ENCODE measurements at regions not wholly inside any gene's neighbourhood (a gene's known extent, or its start where the extent isn't known, plus 50 kb on each side); places are given as distances from the start of the nearest gene placed in this dataset.

GRCh38 chr7:83861-84632 lies 108.3 kb upstream of the FAM20C start:
- ChIA-PET CTCF (no interaction called here), POLR2A (no interaction called here)
- Mint-ChIP-seq H3K4me3 (no peak overlapping the region), H3K4me1 (no peaks in the 10 kb centered on the region), H3K27ac (no peak overlapping the region), H3K27me3 (no peaks in the 10 kb centered on the region), H3K9me3 (ENCODE audit: low read depth) (no peaks in the 10 kb centered on the region), H3K36me3 (ENCODE audit: low read depth) (no peaks in the 10 kb centered on the region)
- ATAC-seq (no peak), DNase-seq (no peak)
- intact Hi-C loops (cut with DNase I, micrococcal nuclease), result no loop called here

GRCh38 chr7:84633-85020 lies 107.7 kb upstream of the FAM20C start:
- intact Hi-C loops (cut with DNase I, micrococcal nuclease), result no loop called here
- DNase-seq (no peak), ATAC-seq (no peak)
- ChIA-PET CTCF (no interaction called here), POLR2A (no interaction called here)
- no peaks in the 10 kb centered on the region for H3K27me3 Mint-ChIP-seq
- H3K9me3 Mint-ChIP-seq (ENCODE audit: low read depth), result no peaks in the 10 kb centered on the region
- no peaks in the 10 kb centered on the region for H3K36me3 Mint-ChIP-seq (ENCODE audit: low read depth)
- H3K4me1 Mint-ChIP-seq, result no peaks in the 10 kb centered on the region
- no peak overlapping the region for H3K27ac Mint-ChIP-seq
- no peak overlapping the region for H3K4me3 Mint-ChIP-seq

GRCh38 chr7:85074-85882 lies 107.1 kb upstream of the FAM20C start:
- ChIA-PET POLR2A (no interaction called here), CTCF (no interaction called here)
- Mint-ChIP-seq H3K27me3 (no peaks in the 10 kb centered on the region), H3K36me3 (ENCODE audit: low read depth) (no peaks in the 10 kb centered on the region), H3K27ac (no peak overlapping the region), H3K4me1 (no peaks in the 10 kb centered on the region), H3K9me3 (ENCODE audit: low read depth) (no peaks in the 10 kb centered on the region), H3K4me3 (no peak overlapping the region)
- intact Hi-C loops (cut with DNase I, micrococcal nuclease), result no loop called here
- ATAC-seq (no peak), DNase-seq (no peak)

- H3K4me1 Mint-ChIP-seq, result peaks cover 2% of the 10 kb centered on the region
- H3K27me3 Mint-ChIP-seq, result no peaks in the 10 kb centered on the region
- H3K9me3 Mint-ChIP-seq (ENCODE audit: low read depth), result no peaks in the 10 kb centered on the region
- intact Hi-C loops (cut with DNase I, micrococcal nuclease), result no loop called here
- no peaks in the 10 kb centered on the region for H3K36me3 Mint-ChIP-seq (ENCODE audit: low read depth)
- ChIA-PET POLR2A (interaction anchor here (0.6 kb wide), 1 partner anchor 1286 kb away, joined by 3 read pairs; no protein-coding TSS in a partner anchor), CTCF (no interaction called here)
- ATAC-seq (no peak), DNase-seq (no peak)
- no peak overlapping the region for H3K27ac Mint-ChIP-seq
- no peak overlapping the region for H3K4me3 Mint-ChIP-seq
Observed at GRCh38 chr7:85883-86515, 106.4 kb upstream of the FAM20C start.

- Mint-ChIP-seq H3K27ac (no peak overlapping the region), H3K9me3 (ENCODE audit: low read depth) (no peaks in the 10 kb centered on the region), H3K27me3 (no peaks in the 10 kb centered on the region), H3K36me3 (ENCODE audit: low read depth) (no peaks in the 10 kb centered on the region), H3K4me3 (no peak overlapping the region), H3K4me1 (peaks cover 2% of the 10 kb centered on the region)
- ChIA-PET CTCF (no interaction called here), POLR2A (interaction anchor here (0.6 kb wide), 1 partner anchor 1285 kb away, joined by 3 read pairs; no protein-coding TSS in a partner anchor)
- ATAC-seq (no peak), DNase-seq (no peak)
- intact Hi-C loops (cut with DNase I, micrococcal nuclease), result no loop called here
Observed at GRCh38 chr7:86629-87028, 105.7 kb upstream of the FAM20C start.

- no peak overlapping the region for H3K4me3 Mint-ChIP-seq
- POLR2A ChIA-PET, result interaction anchor here (0.6 kb wide), 1 partner anchor 1285 kb away, joined by 3 read pairs; no protein-coding TSS in a partner anchor
Observed at GRCh38 chr7:87047-87446, 105.3 kb upstream of the FAM20C start.

GRCh38 chr7:87671-88070 lies 104.7 kb upstream of the FAM20C start:
- POLR2A ChIA-PET, result no interaction called here
- no peak for DNase-seq
- Mint-ChIP-seq H3K4me1 (peaks cover 2% of the 10 kb centered on the region), H3K4me3 (no peak overlapping the region), H3K36me3 (ENCODE audit: low read depth) (no peaks in the 10 kb centered on the region), H3K27me3 (no peaks in the 10 kb centered on the region), H3K27ac (no peak overlapping the region), H3K9me3 (ENCODE audit: low read depth) (no peaks in the 10 kb centered on the region)
- intact Hi-C loops (cut with DNase I, micrococcal nuclease), result no loop called here
- no peak for ATAC-seq
- CTCF ChIA-PET, result no interaction called here

More at GRCh38 chr7:87047-87446, 105.3 kb upstream of the FAM20C start:
- Mint-ChIP-seq H3K36me3 (ENCODE audit: low read depth) (no peaks in the 10 kb centered on the region), H3K4me1 (peaks cover 2% of the 10 kb centered on the region), H3K27ac (no peak overlapping the region), H3K9me3 (ENCODE audit: low read depth) (no peaks in the 10 kb centered on the region), H3K27me3 (no peaks in the 10 kb centered on the region)
- intact Hi-C loops (cut with DNase I, micrococcal nuclease), result no loop called here
- CTCF ChIA-PET, result no interaction called here
- no peak for DNase-seq
- no peak for ATAC-seq

GRCh38 chr7:88095-88926 lies 104.1 kb upstream of the FAM20C start:
- ChIA-PET POLR2A (no interaction called here), CTCF (no interaction called here)
- no peak overlapping the region for H3K27ac Mint-ChIP-seq
- H3K36me3 Mint-ChIP-seq (ENCODE audit: low read depth), result no peaks in the 10 kb centered on the region
- peaks cover 2% of the 10 kb centered on the region for H3K4me1 Mint-ChIP-seq
- no peaks in the 10 kb centered on the region for H3K27me3 Mint-ChIP-seq
- H3K9me3 Mint-ChIP-seq (ENCODE audit: low read depth), result no peaks in the 10 kb centered on the region
- H3K4me3 Mint-ChIP-seq, result no peak overlapping the region
- intact Hi-C loops (cut with DNase I, micrococcal nuclease), result no loop called here
- no peak for ATAC-seq
- DNase-seq, result no peak

- intact Hi-C loops (cut with DNase I, micrococcal nuclease), result no loop called here
- Mint-ChIP-seq H3K27ac (no peak overlapping the region), H3K9me3 (ENCODE audit: low read depth) (no peaks in the 10 kb centered on the region), H3K36me3 (ENCODE audit: low read depth) (no peaks in the 10 kb centered on the region), H3K4me3 (no peak overlapping the region), H3K4me1 (peaks cover 2% of the 10 kb centered on the region), H3K27me3 (peaks cover 1% of the 10 kb centered on the region)
- ATAC-seq (no peak), DNase-seq (no peak)
- POLR2A ChIA-PET, result no interaction called here
- CTCF ChIA-PET, result no interaction called here
Observed at GRCh38 chr7:88927-89231, 103.5 kb upstream of the FAM20C start.

- Mint-ChIP-seq H3K9me3 (ENCODE audit: low read depth) (no peaks in the 10 kb centered on the region), H3K4me1 (peaks cover 2% of the 10 kb centered on the region), H3K27me3 (peaks cover 2% of the 10 kb centered on the region), H3K36me3 (ENCODE audit: low read depth) (no peaks in the 10 kb centered on the region), H3K27ac (no peak overlapping the region), H3K4me3 (no peak overlapping the region)
- intact Hi-C loops (cut with DNase I, micrococcal nuclease), result no loop called here
- DNase-seq (peak; percentile 21), ATAC-seq (peak; percentile 44)
- ChIA-PET POLR2A (no interaction called here), CTCF (no interaction called here)
Observed at GRCh38 chr7:89232-90019, 102.9 kb upstream of the FAM20C start.
